HCT116 (cell line): ENCODE measurements at regions not wholly inside any gene's neighbourhood (a gene's known extent, or its start where the extent isn't known, plus 50 kb on each side); places are given as distances from the start of the nearest gene placed in this dataset.

ENCODE experiments used
- ATAC-seq: fragments of 200-7000 bp; cut with Tn5 transposase; 2 replicates; pipeline ENCODE4 v1.9.1; 2020; ENCODE audit warnings: mild to moderate bottlenecking, moderate library complexity
- BruUV-seq: library from RNA; stranded (reverse); fragments of 400-500 nt; replicated peaks from 2 replicates; lab custom pipeline; 2021; lab: Mats Ljungman, UMichigan
- CTCF ChIA-PET: fragments of 300-600 bp; sonication (Branson Sonifier 250); formaldehyde crosslinking; loops from one replicate; lab custom pipeline; 2021; ENCODE audit warnings: antibody characterized with exemption; lab: Charles Lee
- POLR2A ChIA-PET: fragments of 300-600, 350-600 bp; sonication (Branson Sonifier 250); formaldehyde crosslinking; loops from one replicate; lab custom pipeline; 2021; ENCODE audit warnings: antibody characterized with exemption; lab: Charles Lee
- RAD21 ChIA-PET, 2 experiments: fragments of 300-600 bp; sonication (Branson Sonifier 250); formaldehyde crosslinking; loops; one replicate each; lab custom pipeline; 2023; ENCODE audit warnings: low total read pairs in 2 of 2; ENCODE audit not compliant: uncharacterized antibody in 2 of 2, unreplicated experiment in 2 of 2, low non-redundant PET in 1 of 2; lab: Charles Lee
- DNase-seq: peaks from one replicate; pipeline ENCODE4 v3.0.0-alpha.2; 2010; ENCODE audit warnings: low read depth, low spot score
- H2AFZ ChIP-seq: fragments of 200-600 bp; shearing (Covaris generic), sonication (generic); 2 replicates; pipeline ENCODE4 v1.6.1; 2017; ENCODE audit warnings: low read depth, mixed run types, mixed read lengths, antibody characterized with exemption, low read length; ENCODE audit not compliant: poor library complexity, severe bottlenecking
- H3K27ac ChIP-seq: 2 replicates; pipeline ENCODE4 v1.5.1; 2012; ENCODE audit warnings: low read depth, low read length
- H3K27me3 ChIP-seq: fragments of 200-600 bp; sonication (generic); 2 replicates; pipeline ENCODE4 v1.6.1; 2016; ENCODE audit warnings: mixed run types, low read length, mixed read lengths; ENCODE audit not compliant: insufficient read depth
- H3K36me3 ChIP-seq, 2 experiments: fragments of 200-500 bp in 1 of 2; fragments of 200-600 bp in 1 of 2; sonication (Bioruptor generic) in 1 of 2; sonication (generic) in 1 of 2; 2 replicates each; pipeline versions ENCODE4 v1.5.1 to v1.6.1; 2014 to 2016; ENCODE audit warnings: low read length in 2 of 2, inconsistent platforms in 1 of 2, mixed read lengths in 1 of 2, mixed run types in 1 of 2; ENCODE audit not compliant: insufficient read depth in 2 of 2, control insufficient read depth in 1 of 2
- H3K4me1 ChIP-seq, 2 experiments: fragments of 200-600 bp in 1 of 2; sonication (generic) in 1 of 2; 2 replicates each; pipeline versions ENCODE4 v1.5.1 to v1.6.1; 2012 to 2017; ENCODE audit warnings: low read length in 2 of 2, inconsistent platforms in 1 of 2, mild to moderate bottlenecking in 1 of 2, mixed read lengths in 1 of 2, mixed run types in 1 of 2, moderate library complexity in 1 of 2; ENCODE audit not compliant: insufficient read depth in 2 of 2, control insufficient read depth in 1 of 2
- H3K4me2 ChIP-seq: fragments of 200-600 bp; sonication (generic); 2 replicates; pipeline ENCODE4 v1.6.1; 2017; ENCODE audit warnings: mixed run types, low read length, mixed read lengths
- H3K4me3 ChIP-seq, 2 experiments: fragments of 200-600 bp in 1 of 2; sonication (generic) in 1 of 2; replicated peaks in 1 of 2; 2 replicates each; pipeline ENCODE4 v1.5.1; 2011 to 2016; ENCODE audit warnings: low read length in 2 of 2, control low read depth in 1 of 2, low read depth in 1 of 2, mild to moderate bottlenecking in 1 of 2, mixed read lengths in 1 of 2, mixed run types in 1 of 2
- H3K79me2 ChIP-seq: fragments of 200-600 bp; sonication (generic); 2 replicates; pipeline ENCODE4 v1.6.1; 2017; ENCODE audit warnings: mild to moderate bottlenecking, mixed run types, low read length, moderate library complexity, mixed read lengths; ENCODE audit not compliant: insufficient read depth
- H3K9ac ChIP-seq: fragments of 200-600 bp; sonication (generic); 2 replicates; pipeline ENCODE4 v1.6.1; 2016; ENCODE audit warnings: low read length, mixed read lengths
- H3K9me2 ChIP-seq: fragments of 200-600 bp; sonication (generic), shearing (Covaris generic); 2 replicates; pipeline ENCODE4 v1.6.1; 2017; ENCODE audit warnings: mixed run types, mild to moderate bottlenecking, moderate library complexity; ENCODE audit not compliant: insufficient read depth
- H3K9me3 ChIP-seq, 2 experiments: fragments of 200-500 bp in 1 of 2; fragments of 200-600 bp in 1 of 2; sonication (Bioruptor generic) in 1 of 2; sonication (generic) in 1 of 2; 2 replicates each; pipeline ENCODE4 v1.6.1; 2014 to 2017; ENCODE audit warnings: low read length in 2 of 2, mixed read lengths in 2 of 2, inconsistent platforms in 1 of 2, low read depth in 1 of 2, mild to moderate bottlenecking in 1 of 2, mixed run types in 1 of 2, moderate library complexity in 1 of 2; ENCODE audit not compliant: control insufficient read depth in 1 of 2, insufficient read depth in 1 of 2
- H4K20me1 ChIP-seq: fragments of 200-600 bp; sonication (generic), shearing (Covaris generic); 2 replicates; pipeline ENCODE4 v1.6.1; 2017; ENCODE audit warnings: mixed run types, mild to moderate bottlenecking, moderate library complexity; ENCODE audit not compliant: insufficient read depth
- ATF3 ChIP-seq: IDR thresholded peaks from 2 replicates; pipeline ENCODE4 v1.6.1; 2012
- CEBPB ChIP-seq: IDR thresholded peaks from 2 replicates; pipeline ENCODE4 v1.6.1; 2012; ENCODE audit warnings: low read depth
- CTCF ChIP-seq, 3 experiments: fragments of 200-600 bp in 1 of 3; sonication (generic) in 1 of 3; IDR thresholded peaks in 2 of 3; conservative IDR thresholded peaks in 1 of 3; 2 replicates each; pipeline ENCODE4 v1.5.1; 2012 to 2017; ENCODE audit warnings: low read depth in 2 of 3, low read length in 2 of 3, antibody characterized with exemption in 1 of 3, borderline replicate concordance in 1 of 3, control low read depth in 1 of 3, mild to moderate bottlenecking in 1 of 3, mixed read lengths in 1 of 3, mixed run types in 1 of 3, moderate library complexity in 1 of 3; ENCODE audit not compliant: insufficient read depth in 1 of 3
- EGR1 ChIP-seq: IDR thresholded peaks from 2 replicates; pipeline ENCODE4 v1.6.1; 2012; ENCODE audit warnings: low read depth
- EZH2phosphoT487 ChIP-seq: fragments of 200-600 bp; IDR thresholded peaks from 2 replicates; pipeline ENCODE4 v1.6.1; 2018; ENCODE audit warnings: antibody characterized with exemption, borderline replicate concordance
- FOSL1 ChIP-seq: IDR thresholded peaks from 2 replicates; pipeline ENCODE4 v1.6.1; 2012; ENCODE audit warnings: low read depth
- JUND ChIP-seq: IDR thresholded peaks from 2 replicates; pipeline ENCODE4 v1.6.1; 2012
- POLR2A ChIP-seq: IDR thresholded peaks from 2 replicates; pipeline ENCODE4 v1.7.0; 2011; ENCODE audit warnings: borderline replicate concordance; ENCODE audit not compliant: insufficient read depth, insufficient read length; ENCODE audit errors: extremely low read depth
- POLR2AphosphoS5 ChIP-seq: IDR thresholded peaks from 2 replicates; pipeline ENCODE4 v1.6.1; 2011; ENCODE audit warnings: mild to moderate bottlenecking, low read depth, low read length, moderate library complexity
- REST ChIP-seq: IDR thresholded peaks from 2 replicates; pipeline ENCODE4 v1.6.1; 2012; ENCODE audit warnings: low read depth
- TCF7L2 ChIP-seq: IDR thresholded peaks from 2 replicates; pipeline ENCODE4 v1.7.0; 2011; ENCODE audit warnings: borderline replicate concordance, inconsistent platforms; ENCODE audit not compliant: insufficient read depth, insufficient read length; ENCODE audit errors: extremely low read depth
- intact Hi-C: fragments of 100-400 bp; cut with micrococcal nuclease; formaldehyde crosslinking; loops from 2 replicates; pipeline ENCODE4 v1.10.0; 2022

- ATAC-seq = no peak
- DNase-seq = no peak
- RAD21 ChIA-PET = no interaction called here
These were observed 181.0 kb upstream of the GLI2 start for GRCh38 chr2:120554625-120555032.

GRCh38 chr2:120555092-120555491 lies 180.6 kb upstream of the GLI2 start:
- POLR2A ChIA-PET = no interaction called here
- Histone ChIP-seq H3K9me2 (no peaks in the 10 kb centered on the region), H2AFZ (no peak overlapping the region), H3K36me3 (no peaks in the 10 kb centered on the region), H3K27ac (no peak overlapping the region), H3K4me3 (no peak overlapping the region), H3K27me3 (no peaks in the 10 kb centered on the region), H4K20me1 (no peaks in the 10 kb centered on the region), H3K4me2 (no peak overlapping the region), H3K4me1 (peaks cover 4 to 16% of the 10 kb centered on the region in 2 experiments; a peak in 3 of 4 replicates), H3K79me2 (no peaks in the 10 kb centered on the region), H3K9me3 (no peaks in the 10 kb centered on the region), H3K9ac (no peak overlapping the region)
- DNase-seq (no peak), ATAC-seq (no peak)
- TF ChIP-seq CTCF (IDR thresholded peaks at IDR 0.05 in 2 of 3, conservative IDR thresholded peaks at IDR 0.05 in 1 of 3; ENCODE audit: borderline replicate concordance in 1 of 3, insufficient read depth in 1 of 3, low read depth in 2 of 3, low read length in 2 of 3) = no peak
- TF ChIP-seq POLR2AphosphoS5 = no peak
- TF ChIP-seq FOSL1 = no peak
- TF ChIP-seq JUND = no peak
- no peak for TF ChIP-seq ATF3
- no peak for TF ChIP-seq REST
- TF ChIP-seq EGR1 = no peak
- TF ChIP-seq CEBPB = no peak
- no peak for TF ChIP-seq TCF7L2
- no peak for TF ChIP-seq POLR2A
- intact Hi-C loops = no loop called here
- BruUV-seq = no TSS peak
- CTCF ChIA-PET = no interaction called here
- RAD21 ChIA-PET = no interaction called here

More at GRCh38 chr2:120554625-120555032, 181.0 kb upstream of the GLI2 start:
- Histone ChIP-seq H3K27ac (no peak overlapping the region), H3K9ac (no peak overlapping the region), H3K79me2 (no peaks in the 10 kb centered on the region), H3K4me3 (no peak overlapping the region), H3K9me3 (no peaks in the 10 kb centered on the region), H3K4me1 (peaks cover 4 to 16% of the 10 kb centered on the region in 2 experiments; a peak in 3 of 4 replicates), H3K36me3 (no peaks in the 10 kb centered on the region), H4K20me1 (no peaks in the 10 kb centered on the region), H3K4me2 (no peak overlapping the region), H2AFZ (no peak overlapping the region), H3K27me3 (no peaks in the 10 kb centered on the region), H3K9me2 (no peaks in the 10 kb centered on the region)
- ChIA-PET POLR2A (no interaction called here), CTCF (no interaction called here)
- TF ChIP-seq CEBPB (no peak), EZH2phosphoT487 (no peak), POLR2AphosphoS5 (no peak), JUND (no peak)
- BruUV-seq = no TSS peak
- intact Hi-C loops = no loop called here
